Retina (tissue), 1 donor: ENCODE measurements at regions not wholly inside any gene's neighbourhood (a gene's known extent, or its start where the extent isn't known, plus 50 kb on each side); places are given as distances from the start of the nearest gene placed in this dataset.
A peak's percentile ranks its signal among the peaks of the same experiment; 100 is the strongest.

Experiments used
- DNase-seq: peaks from one replicate; pipeline ENCODE4 v3.0.0-alpha.2; 2016

- DNase-seq, result no peak
Measured at GRCh38 chr4:10973686-10974085, 289.1 kb upstream of the CLNK start.

- no peak for DNase-seq
Measured at GRCh38 chr4:10971800-10972401, 287.3 kb upstream of the CLNK start.

DNA sequence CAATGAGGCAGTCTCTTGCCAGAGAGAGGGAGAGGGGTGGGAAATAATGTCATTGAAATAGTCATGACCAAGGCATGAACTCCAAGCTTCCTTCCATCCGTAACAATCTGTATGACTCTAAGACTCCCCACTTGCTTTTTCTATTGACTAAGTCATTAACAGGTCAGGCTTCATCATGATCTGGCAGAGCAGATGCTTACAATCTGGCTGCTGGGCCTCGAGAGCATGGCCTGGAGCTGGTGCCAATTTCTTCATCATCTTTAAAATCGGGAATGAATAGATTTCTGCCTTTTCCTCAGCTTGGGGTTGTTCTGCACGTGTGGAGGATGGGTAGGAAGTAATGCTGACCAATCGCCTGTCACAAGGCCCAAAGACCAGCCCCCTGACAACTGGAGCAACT, 280.6 kb upstream of the CLNK start:
- no peak for DNase-seq

DNA sequence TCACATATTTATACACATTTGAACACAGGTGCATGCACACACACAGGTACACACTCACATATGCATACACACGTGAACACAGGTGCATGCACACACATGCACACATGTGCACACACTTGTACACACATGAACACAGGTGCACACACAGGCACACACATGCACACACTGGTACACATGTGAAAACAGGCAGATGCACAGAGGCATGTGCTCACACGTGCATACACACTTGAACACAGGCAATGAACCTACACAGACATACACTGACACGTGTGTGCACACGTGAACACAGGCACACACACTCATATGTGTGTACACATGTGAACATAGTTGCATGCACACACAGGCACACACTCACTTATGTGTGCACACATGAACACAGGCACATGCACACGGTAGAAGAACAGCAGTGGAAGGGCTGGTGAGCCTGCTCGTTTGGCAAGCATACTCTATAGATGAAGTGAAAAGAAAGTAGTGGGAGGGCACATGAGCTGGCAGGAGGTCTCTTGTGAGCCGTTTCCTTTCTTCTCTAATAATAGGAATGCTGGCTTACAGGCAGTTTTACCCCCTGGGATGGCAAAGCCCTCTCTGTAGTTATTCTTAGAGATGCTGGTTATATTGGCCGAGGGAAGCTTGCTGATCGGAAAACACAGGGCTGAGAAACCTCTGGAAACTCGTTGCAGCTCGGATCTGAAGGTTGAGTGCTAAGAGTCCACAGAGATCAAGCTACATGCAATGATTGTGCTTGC, 279.6 kb upstream of the CLNK start:
- DNase-seq, result peak; percentile 31

DNA sequence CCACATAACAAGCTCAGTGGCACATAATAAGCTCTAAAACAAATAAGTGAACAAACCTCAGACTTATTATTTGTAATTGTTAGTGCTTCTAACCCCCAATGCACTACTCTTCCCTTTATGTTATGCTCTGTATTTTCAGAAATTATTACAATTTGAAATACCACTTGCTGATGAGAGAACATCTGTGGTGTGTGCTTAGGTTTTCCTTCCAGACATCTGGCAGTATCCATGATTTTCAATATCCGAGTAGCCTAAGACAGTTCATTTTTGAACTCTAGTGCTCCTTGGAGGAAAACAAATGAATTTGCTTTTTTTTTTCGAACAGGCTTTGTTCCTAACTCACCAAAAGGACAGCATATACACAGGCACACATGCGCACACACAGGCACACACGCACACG, 278.7 kb upstream of the CLNK start:
- DNase-seq, result no peak

- DNase-seq, result no peak
Measured at GRCh38 chr4:10962246-10962645, 277.7 kb upstream of the CLNK start.

DNA sequence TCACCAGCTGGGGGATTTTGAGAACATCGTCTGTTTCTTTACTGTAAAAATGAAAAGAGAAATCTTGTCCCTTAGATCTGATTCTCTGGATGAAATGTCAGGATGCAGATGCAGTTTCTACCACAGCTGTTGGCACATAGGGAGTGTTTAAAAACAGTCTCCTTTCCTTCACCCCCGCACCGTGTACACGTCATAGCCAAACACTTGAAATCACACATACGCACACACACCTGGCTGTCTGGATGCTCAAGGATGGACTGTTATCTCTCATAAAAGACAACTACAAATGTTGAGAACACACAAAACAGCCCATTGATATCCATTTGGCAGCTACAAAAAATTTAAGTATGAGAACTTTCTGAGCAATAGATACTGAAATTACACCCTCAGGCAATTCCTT, 275.8 kb upstream of the CLNK start:
- no peak for DNase-seq

GRCh38 chr4:10959586-10959985, 275.0 kb upstream of the CLNK start:
- no peak for DNase-seq

GRCh38 chr4:10958226-10958856, 273.8 kb upstream of the CLNK start:
- no peak for DNase-seq

GRCh38 chr4:10951306-10951705, 266.7 kb upstream of the CLNK start:
- no peak for DNase-seq

GRCh38 chr4:10949039-10949733, 264.6 kb upstream of the CLNK start:
- no peak for DNase-seq

GRCh38 chr4:10947898-10948297, 263.3 kb upstream of the CLNK start:
- DNase-seq, result no peak

- DNase-seq, result no peak
Measured at GRCh38 chr4:10944321-10944720, 259.8 kb upstream of the CLNK start.

- DNase-seq, result no peak
Measured at GRCh38 chr4:10942156-10942555, 257.6 kb upstream of the CLNK start.

DNA sequence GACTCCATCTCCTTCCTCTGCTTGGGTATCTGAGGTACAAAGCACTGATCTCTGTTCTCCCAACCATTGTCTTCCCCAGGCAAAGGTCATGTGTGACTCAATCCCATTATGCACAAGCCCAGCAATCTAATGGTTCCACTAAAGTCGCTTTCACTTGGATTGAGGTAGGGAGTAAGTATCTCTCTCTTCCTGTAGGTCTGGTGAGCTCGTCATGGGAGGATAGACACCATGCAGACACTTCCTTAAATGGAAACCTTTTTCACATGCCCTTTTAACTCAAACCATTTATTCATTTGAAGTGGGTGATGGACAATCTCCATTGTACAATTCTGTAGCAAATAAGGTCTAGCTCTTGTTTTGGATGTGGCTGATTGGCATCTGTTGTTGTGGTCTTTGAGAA, 245.2 kb upstream of the CLNK start:
- DNase-seq, result no peak

DNA sequence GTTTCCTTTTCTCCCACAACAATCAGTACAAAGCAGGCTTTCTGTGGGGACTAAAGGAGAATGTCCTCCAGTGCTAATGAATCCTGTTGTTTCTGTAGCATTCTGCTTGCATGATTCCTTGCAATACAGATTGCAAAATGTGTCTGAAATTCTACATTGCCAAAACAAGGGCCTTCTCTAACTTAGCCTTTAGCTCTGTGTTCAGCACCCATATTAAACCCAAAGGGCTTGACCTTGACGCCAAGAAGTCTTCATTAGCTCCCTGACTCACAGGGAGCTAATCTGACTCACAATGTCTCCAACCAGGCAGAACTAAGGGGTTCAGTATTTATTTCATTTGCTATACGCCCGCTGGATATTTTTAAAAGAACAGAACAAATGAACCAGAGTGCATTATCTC, 241.4 kb upstream of the CLNK start:
- DNase-seq, result peak; percentile 73

DNA sequence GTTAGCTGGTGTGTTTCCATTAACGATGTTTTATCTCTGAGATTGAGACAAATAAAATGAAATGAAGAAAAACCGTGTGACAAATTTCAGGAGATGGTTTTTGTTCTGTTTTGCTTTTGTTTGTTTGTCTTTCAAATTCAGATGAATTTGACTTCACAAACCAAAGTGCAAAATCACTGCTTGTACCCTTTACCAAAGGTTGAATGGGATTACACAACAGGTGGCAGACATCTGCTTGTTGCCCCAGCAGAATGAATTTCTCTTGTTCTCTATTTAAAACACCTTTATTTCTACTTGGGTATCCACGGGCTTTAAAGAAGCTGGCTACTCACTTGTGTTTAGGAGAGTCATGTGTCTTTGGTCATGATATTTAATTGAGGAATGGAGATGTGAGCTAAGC, 239.7 kb upstream of the CLNK start:
- no peak for DNase-seq

DNA sequence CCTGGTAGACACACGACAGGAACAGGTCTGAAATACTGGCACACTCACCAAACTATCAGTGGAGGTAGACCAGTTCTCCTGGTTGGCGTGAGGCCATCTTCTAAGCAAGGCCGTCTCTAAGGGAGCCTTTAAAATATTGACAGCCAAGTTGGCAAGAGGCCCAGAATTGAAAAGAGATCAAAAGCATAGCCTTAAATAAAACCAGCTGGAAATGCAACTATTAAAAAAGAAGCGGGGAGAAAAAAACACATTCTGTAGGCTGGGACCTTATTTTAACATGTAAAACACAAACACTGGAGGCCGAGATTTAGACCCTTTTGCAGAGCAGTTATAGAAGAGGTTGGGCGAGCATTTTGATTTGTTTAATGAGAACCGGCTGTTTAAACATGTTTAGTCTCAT, 233.0 kb upstream of the CLNK start:
- DNase-seq, result no peak

GRCh38 chr4:10898072-10898471, 213.5 kb upstream of the CLNK start:
- no peak for DNase-seq

DNA sequence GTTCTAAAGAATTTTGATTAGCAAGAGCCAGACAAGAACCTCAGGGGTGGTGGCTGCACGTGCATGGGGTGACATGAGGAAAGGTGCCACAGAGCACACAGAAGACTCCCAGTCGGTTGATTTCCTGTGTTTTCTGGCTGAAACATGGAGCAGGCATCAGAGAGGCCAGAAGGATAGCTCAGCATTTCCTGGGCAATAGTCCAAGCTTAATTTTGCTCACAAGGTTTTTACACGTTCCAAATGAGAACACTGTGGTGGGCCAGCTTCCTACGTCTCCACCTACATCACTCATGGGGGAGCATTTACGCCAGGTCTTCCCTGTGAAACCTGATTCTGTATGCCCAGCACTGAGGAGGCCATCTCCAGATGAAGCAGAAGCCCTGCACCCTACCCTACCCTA, 212.5 kb upstream of the CLNK start:
- no peak for DNase-seq

GRCh38 chr4:10893395-10893794, 208.8 kb upstream of the CLNK start:
- no peak for DNase-seq

DNA sequence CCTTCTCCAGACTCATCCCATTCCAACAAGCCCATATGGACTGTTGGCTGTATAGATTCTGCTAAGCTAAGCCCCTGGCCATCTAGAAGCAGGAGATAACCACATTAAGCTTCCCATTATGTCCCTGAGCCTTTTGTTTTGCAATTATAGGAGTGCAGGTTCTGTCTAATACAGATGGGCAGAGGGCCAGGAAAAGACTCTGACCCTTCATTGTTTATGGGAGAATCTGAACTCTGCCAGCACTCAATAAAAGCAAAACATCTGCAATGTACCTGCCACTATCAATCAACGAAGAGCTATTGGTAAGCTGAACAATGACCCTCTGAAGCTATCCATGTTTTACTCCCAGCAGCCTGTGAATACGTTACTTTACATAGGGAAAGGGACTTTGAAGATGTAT, 207.3 kb upstream of the CLNK start:
- DNase-seq, result peak; percentile 13

DNA sequence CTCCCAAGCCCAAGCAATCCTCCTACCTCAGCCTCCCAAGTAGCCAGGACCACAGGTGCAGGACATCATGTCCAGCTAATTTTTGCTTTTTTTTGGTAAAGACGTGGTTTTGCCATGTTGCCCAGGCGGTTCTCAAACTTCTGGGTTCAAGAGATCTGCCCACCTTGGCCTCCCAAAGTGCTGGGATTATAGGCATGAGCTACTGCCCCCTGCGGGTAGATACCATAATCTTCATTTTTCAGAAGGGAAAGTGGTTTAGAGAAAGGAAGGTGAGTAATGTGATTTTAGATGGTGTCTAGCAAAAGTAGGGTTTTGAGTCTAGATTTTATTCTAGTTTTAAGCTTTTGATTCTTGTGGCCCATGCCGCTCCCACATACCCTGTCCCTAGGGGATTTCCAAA, 205.3 kb upstream of the CLNK start:
- no peak for DNase-seq
